ENCODE measurements at regions not wholly inside any gene's neighbourhood (a gene's known extent, or its start where the extent isn't known, plus 50 kb on each side); places are given as distances from the start of the nearest gene placed in this dataset.

GRCh38 chr3:117016378-117016777 lies 306.8 kb downstream of the TUSC7 start:
- WGBS, 2 donors: 69 to 87% methylated on average over 2 of the region's 2 CpGs
- TF ChIP-seq CTCF (IDR thresholded peaks at IDR 0.05): no peak
- no peak for TF ChIP-seq POLR2A (IDR thresholded peaks at IDR 0.05)
- no peak overlapping the region for H3K4me3 ChIP-seq (replicated peaks in 1 of 3)
- H3K4me1 ChIP-seq: no peaks in the 10 kb centered on the region
- H3K9me3 ChIP-seq: no peaks in the 10 kb centered on the region
- no peak for DNase-seq
- H3K27me3 ChIP-seq: no peaks in the 10 kb centered on the region
- intact Hi-C loops (cut with DNase I): loop anchor here (10.0 kb wide), 1 partner anchor 708 kb away; no protein-coding TSS in a partner anchor
- H3K27ac ChIP-seq: no peak overlapping the region
- no peaks in the 10 kb centered on the region for H3K36me3 ChIP-seq

GRCh38 chr3:117017135-117017894 lies 307.7 kb downstream of the TUSC7 start:
- intact Hi-C loops (cut with DNase I): loop anchor here (10.0 kb wide), 1 partner anchor 707 kb away; no protein-coding TSS in a partner anchor
- Histone ChIP-seq H3K9me3 (no peaks in the 10 kb centered on the region), H3K36me3 (no peaks in the 10 kb centered on the region), H3K4me3 (replicated peaks in 1 of 3) (no peak overlapping the region), H3K27me3 (no peaks in the 10 kb centered on the region), H3K27ac (no peak overlapping the region), H3K4me1 (no peaks in the 10 kb centered on the region)
- 62 to 71% methylated on average over 6 to 7 of the region's 7 CpGs for WGBS, 2 donors
- no peak for TF ChIP-seq CTCF (IDR thresholded peaks at IDR 0.05)
- no peak for TF ChIP-seq POLR2A (IDR thresholded peaks at IDR 0.05)
- DNase-seq: no peak

GRCh38 chr3:117018655-117019054 lies 309.1 kb downstream of the TUSC7 start:
- no peak overlapping the region for H3K4me3 ChIP-seq (replicated peaks in 1 of 3)
- intact Hi-C loops (cut with DNase I): loop anchor here (10.0 kb wide), 1 partner anchor 706 kb away; no protein-coding TSS in a partner anchor
- 27 to 31% methylated on average over 5 of the region's 5 CpGs for WGBS, 2 donors

DNA sequence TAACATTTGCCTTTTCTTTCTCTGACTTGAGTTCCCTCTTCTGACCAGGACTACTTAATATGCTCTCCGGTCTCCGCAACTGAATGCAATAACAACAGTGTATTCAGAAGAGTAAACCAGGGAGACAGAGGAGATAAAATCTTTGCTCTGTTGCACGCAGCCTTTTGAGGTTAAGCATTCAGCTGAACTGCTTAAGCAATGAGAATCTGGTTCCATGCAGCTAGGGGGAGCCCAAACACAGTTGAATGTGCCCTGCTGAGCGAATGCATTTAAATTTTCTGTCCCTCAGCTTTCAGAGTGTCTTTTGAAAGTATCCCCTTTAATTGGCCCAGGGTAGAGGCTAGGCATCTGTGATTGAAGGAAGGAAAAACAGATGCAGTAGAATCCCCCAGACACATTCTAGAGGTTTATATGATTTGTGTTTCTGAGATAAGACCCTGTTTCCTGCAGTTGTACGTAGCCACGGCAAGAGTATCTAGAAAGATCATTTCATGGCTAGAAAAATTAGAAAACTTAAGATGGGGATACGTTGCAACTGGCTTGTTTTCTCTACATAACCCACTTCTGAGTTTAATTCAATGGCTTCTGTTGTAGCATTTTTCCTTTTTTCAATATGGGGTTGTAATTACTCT lies 309.6 kb downstream of the TUSC7 start:
- WGBS, 2 donors: 25% methylated on average over 7 of the region's 7 CpGs
- intact Hi-C loops (cut with DNase I): loop anchor here (10.0 kb wide), 1 partner anchor 706 kb away; no protein-coding TSS in a partner anchor
- Histone ChIP-seq H3K27ac (no peak overlapping the region), H3K4me3 (replicated peaks in 1 of 3) (no peak overlapping the region), H3K27me3 (no peaks in the 10 kb centered on the region), H3K9me3 (no peaks in the 10 kb centered on the region), H3K36me3 (no peaks in the 10 kb centered on the region), H3K4me1 (no peaks in the 10 kb centered on the region)
- peak; percentile 40 to 66 for DNase-seq
- TF ChIP-seq CTCF (IDR thresholded peaks at IDR 0.05): peak; percentile 46 to 77 (median 66)
- TF ChIP-seq POLR2A (IDR thresholded peaks at IDR 0.05): no peak

More at GRCh38 chr3:117018655-117019054, 309.1 kb downstream of the TUSC7 start:
- no peak for DNase-seq
- TF ChIP-seq POLR2A (IDR thresholded peaks at IDR 0.05) (no peak), CTCF (IDR thresholded peaks at IDR 0.05) (no peak)
- no peak overlapping the region for H3K27ac ChIP-seq
- H3K4me1 ChIP-seq: no peaks in the 10 kb centered on the region
- H3K36me3 ChIP-seq: no peaks in the 10 kb centered on the region
- H3K9me3 ChIP-seq: no peaks in the 10 kb centered on the region
- no peaks in the 10 kb centered on the region for H3K27me3 ChIP-seq

- no peak for TF ChIP-seq POLR2A (IDR thresholded peaks at IDR 0.05)
- no peak for TF ChIP-seq CTCF (IDR thresholded peaks at IDR 0.05)
- H3K36me3 ChIP-seq: no peaks in the 10 kb centered on the region
- WGBS, 2 donors: 93 to 98% methylated on average over 22 of the region's 22 CpGs
- H3K27me3 ChIP-seq: no peaks in the 10 kb centered on the region
- DNase-seq: no peak
- H3K27ac ChIP-seq: no peak overlapping the region
- intact Hi-C loops (cut with DNase I): no loop called here
- no peaks in the 10 kb centered on the region for H3K9me3 ChIP-seq
- no peak overlapping the region for H3K4me3 ChIP-seq (replicated peaks in 1 of 3)
- no peaks in the 10 kb centered on the region for H3K4me1 ChIP-seq
Measured at GRCh38 chr3:117026401-117026800, 316.8 kb downstream of the TUSC7 start.

Data from thyroid gland (tissue), 4 donors.